ENCODE measurements at regions not wholly inside any gene's neighbourhood (a gene's known extent, or its start where the extent isn't known, plus 50 kb on each side); places are given as distances from the start of the nearest gene placed in this dataset.

DNA sequence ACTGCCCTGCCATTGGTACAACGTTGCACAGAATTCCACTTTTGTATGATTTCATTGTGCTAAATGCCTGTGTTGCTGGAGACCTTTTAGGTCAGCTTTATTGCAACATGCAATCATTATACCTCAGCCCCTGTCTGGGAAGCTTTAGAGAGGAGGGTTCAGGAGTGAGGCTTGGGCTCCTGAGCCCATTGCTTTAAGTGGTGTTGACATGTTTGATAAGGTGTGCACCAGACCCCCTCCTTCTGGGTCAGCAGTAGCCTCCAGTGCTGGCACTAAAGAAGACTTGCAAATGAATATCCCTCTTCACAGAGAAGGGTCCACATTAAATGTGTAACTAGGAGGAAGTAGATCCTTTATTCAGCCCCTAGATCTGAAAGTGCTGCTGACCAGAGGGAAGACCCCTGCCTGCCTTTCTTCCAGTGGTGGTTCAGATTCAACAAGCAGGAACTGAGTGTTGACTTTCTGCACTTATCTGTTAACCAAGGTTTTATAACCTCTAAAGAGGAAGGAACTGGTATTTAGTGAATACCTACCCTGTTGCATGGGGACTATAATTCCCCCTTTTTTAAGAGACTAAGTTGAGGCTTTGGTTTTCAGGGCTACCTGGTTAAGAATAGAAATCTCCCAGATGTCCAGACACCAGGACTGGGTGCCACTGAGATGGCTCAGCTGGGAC, 369.4 kb upstream of the IGFBP3 start (continued):
- TF ChIP-seq, protein P1, sequence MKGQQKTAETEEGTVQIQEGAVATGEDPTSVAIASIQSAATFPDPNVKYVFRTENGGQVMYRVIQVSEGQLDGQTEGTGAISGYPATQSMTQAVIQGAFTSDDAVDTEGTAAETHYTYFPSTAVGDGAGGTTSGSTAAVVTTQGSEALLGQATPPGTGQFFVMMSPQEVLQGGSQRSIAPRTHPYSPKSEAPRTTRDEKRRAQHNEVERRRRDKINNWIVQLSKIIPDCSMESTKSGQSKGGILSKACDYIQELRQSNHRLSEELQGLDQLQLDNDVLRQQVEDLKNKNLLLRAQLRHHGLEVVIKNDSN (CRISPR knock-in tag; IDR thresholded peaks at IDR 0.05), result no peak
- TF ChIP-seq ZBTB21 (CRISPR knock-in tag; IDR thresholded peaks at IDR 0.05; ENCODE audit: borderline replicate concordance), result no peak
- TF ChIP-seq, protein P2, sequence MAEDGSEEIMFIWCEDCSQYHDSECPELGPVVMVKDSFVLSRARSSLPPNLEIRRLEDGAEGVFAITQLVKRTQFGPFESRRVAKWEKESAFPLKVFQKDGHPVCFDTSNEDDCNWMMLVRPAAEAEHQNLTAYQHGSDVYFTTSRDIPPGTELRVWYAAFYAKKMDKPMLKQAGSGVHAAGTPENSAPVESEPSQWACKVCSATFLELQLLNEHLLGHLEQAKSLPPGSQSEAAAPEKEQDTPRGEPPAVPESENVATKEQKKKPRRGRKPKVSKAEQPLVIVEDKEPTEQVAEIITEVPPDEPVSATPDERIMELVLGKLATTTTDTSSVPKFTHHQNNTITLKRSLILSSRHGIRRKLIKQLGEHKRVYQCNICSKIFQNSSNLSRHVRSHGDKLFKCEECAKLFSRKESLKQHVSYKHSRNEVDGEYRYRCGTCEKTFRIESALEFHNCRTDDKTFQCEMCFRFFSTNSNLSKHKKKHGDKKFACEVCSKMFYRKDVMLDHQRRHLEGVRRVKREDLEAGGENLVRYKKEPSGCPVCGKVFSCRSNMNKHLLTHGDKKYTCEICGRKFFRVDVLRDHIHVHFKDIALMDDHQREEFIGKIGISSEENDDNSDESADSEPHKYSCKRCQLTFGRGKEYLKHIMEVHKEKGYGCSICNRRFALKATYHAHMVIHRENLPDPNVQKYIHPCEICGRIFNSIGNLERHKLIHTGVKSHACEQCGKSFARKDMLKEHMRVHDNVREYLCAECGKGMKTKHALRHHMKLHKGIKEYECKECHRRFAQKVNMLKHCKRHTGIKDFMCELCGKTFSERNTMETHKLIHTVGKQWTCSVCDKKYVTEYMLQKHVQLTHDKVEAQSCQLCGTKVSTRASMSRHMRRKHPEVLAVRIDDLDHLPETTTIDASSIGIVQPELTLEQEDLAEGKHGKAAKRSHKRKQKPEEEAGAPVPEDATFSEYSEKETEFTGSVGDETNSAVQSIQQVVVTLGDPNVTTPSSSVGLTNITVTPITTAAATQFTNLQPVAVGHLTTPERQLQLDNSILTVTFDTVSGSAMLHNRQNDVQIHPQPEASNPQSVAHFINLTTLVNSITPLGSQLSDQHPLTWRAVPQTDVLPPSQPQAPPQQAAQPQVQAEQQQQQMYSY (CRISPR knock-in tag; IDR thresholded peaks at IDR 0.05), result no peak

DNA sequence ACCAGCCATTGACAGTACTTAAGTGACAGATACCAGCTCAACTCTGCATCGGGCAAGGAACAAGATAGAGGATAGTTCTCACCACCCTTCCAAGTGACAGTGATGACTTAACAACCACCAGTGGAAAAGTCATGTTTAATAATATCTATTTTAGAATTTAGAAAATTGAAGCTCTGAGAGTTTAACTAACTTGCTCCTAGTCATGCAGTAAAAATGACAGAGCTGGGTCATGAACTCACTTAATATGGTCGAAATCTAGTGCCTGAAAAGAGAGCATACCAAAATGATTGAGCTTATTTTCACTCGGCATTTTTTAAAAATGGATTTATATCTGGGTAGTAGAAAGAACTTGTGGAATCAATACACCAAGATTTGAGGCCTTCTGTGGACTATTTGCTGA, 367.8 kb upstream of the IGFBP3 start:
- Mint-ChIP-seq H3K9me3 (no peaks in the 10 kb centered on the region), H3K27ac (no peak overlapping the region), H3K27me3 (ENCODE audit: low read depth) (no peaks in the 10 kb centered on the region), H3K4me3 (no peak overlapping the region), H3K4me1 (peaks cover 10% of the 10 kb centered on the region), H3K36me3 (no peaks in the 10 kb centered on the region)
- ATAC-seq (no peak), DNase-seq (ENCODE audit: low spot score) (no peak)
- POLR2A ChIA-PET, result no interaction called here
- TF ChIP-seq, protein P3, sequence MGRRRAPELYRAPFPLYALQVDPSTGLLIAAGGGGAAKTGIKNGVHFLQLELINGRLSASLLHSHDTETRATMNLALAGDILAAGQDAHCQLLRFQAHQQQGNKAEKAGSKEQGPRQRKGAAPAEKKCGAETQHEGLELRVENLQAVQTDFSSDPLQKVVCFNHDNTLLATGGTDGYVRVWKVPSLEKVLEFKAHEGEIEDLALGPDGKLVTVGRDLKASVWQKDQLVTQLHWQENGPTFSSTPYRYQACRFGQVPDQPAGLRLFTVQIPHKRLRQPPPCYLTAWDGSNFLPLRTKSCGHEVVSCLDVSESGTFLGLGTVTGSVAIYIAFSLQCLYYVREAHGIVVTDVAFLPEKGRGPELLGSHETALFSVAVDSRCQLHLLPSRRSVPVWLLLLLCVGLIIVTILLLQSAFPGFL (CRISPR knock-in tag; IDR thresholded peaks at IDR 0.05; ENCODE audit: borderline replicate concordance), result no peak
- CTCF ChIA-PET, result no interaction called here

DNA sequence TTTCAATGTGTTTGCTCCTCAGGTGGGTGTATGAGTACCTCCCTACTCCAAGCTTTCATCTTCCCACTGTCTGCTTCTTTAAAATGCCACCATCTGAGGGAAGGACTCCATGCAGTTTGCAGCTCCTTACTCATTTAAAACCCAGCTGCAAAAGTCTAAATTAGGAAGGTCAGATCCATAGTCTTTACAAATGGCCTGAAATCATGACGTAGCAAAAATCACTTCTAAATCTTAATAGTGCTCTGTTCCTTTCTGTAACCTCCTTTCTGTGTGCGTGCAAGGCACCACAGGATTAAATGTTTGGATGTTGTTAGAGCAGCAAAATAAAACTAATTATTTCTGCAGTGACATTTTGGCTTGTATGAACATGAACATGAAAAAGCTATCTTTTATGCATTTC, 366.9 kb upstream of the IGFBP3 start:
- no peak overlapping the region for H3K27ac Mint-ChIP-seq
- CTCF ChIA-PET, result no interaction called here
- POLR2A ChIA-PET, result no interaction called here

GRCh38 chr7:46286957-46287356, 365.9 kb upstream of the IGFBP3 start:
- CTCF ChIA-PET, result no interaction called here
- no peak for ATAC-seq
- Mint-ChIP-seq H3K27me3 (ENCODE audit: low read depth) (no peaks in the 10 kb centered on the region), H3K27ac (no peak overlapping the region), H3K4me3 (no peak overlapping the region), H3K36me3 (no peaks in the 10 kb centered on the region), H3K9me3 (no peaks in the 10 kb centered on the region), H3K4me1 (peaks cover 26% of the 10 kb centered on the region)
- POLR2A ChIA-PET, result no interaction called here
- DNase-seq (ENCODE audit: low spot score), result no peak
- no peak for TF ChIP-seq SP1 (CRISPR knock-in tag; conservative IDR thresholded peaks at IDR 0.05)
- TF ChIP-seq, protein P4, sequence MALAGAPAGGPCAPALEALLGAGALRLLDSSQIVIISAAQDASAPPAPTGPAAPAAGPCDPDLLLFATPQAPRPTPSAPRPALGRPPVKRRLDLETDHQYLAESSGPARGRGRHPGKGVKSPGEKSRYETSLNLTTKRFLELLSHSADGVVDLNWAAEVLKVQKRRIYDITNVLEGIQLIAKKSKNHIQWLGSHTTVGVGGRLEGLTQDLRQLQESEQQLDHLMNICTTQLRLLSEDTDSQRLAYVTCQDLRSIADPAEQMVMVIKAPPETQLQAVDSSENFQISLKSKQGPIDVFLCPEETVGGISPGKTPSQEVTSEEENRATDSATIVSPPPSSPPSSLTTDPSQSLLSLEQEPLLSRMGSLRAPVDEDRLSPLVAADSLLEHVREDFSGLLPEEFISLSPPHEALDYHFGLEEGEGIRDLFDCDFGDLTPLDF (CRISPR knock-in tag; IDR thresholded peaks at IDR 0.05), result no peak
- TF ChIP-seq IRF2 (CRISPR knock-in tag; IDR thresholded peaks at IDR 0.05; ENCODE audit: borderline replicate concordance, low read depth), result no peak
- TF ChIP-seq NFATC4 (CRISPR knock-in tag; IDR thresholded peaks at IDR 0.05), result no peak
- no peak for TF ChIP-seq ZNF671 (CRISPR knock-in tag; IDR thresholded peaks at IDR 0.05)
- TF ChIP-seq FOXJ3 (CRISPR knock-in tag; IDR thresholded peaks at IDR 0.05; ENCODE audit: borderline replicate concordance), result no peak
- no peak for TF ChIP-seq ZNF263 (CRISPR knock-in tag; IDR thresholded peaks at IDR 0.05; ENCODE audit: low read depth)
- TF ChIP-seq ZNF281 (CRISPR knock-in tag; IDR thresholded peaks at IDR 0.05), result no peak
- no peak for TF ChIP-seq MXD4 (CRISPR knock-in tag; IDR thresholded peaks at IDR 0.05; ENCODE audit: borderline replicate concordance)

More for the DNA sequence above, 366.9 kb upstream of the IGFBP3 start:
- Mint-ChIP-seq H3K9me3 (no peaks in the 10 kb centered on the region), H3K4me3 (no peak overlapping the region), H3K36me3 (no peaks in the 10 kb centered on the region), H3K27me3 (ENCODE audit: low read depth) (no peaks in the 10 kb centered on the region), H3K4me1 (peaks cover 19% of the 10 kb centered on the region)
- DNase-seq (ENCODE audit: low spot score) (no peak), ATAC-seq (no peak)
- TF ChIP-seq EMX1 (CRISPR knock-in tag; IDR thresholded peaks at IDR 0.05) (no peak), TEAD1 (CRISPR knock-in tag; IDR thresholded peaks at IDR 0.05) (no peak), IRF2 (CRISPR knock-in tag; IDR thresholded peaks at IDR 0.05; ENCODE audit: borderline replicate concordance, low read depth) (no peak), HMGXB4 (CRISPR knock-in tag; IDR thresholded peaks at IDR 0.05) (no peak), JUN (CRISPR knock-in tag; IDR thresholded peaks at IDR 0.05) (no peak)
- TF ChIP-seq, protein P5, sequence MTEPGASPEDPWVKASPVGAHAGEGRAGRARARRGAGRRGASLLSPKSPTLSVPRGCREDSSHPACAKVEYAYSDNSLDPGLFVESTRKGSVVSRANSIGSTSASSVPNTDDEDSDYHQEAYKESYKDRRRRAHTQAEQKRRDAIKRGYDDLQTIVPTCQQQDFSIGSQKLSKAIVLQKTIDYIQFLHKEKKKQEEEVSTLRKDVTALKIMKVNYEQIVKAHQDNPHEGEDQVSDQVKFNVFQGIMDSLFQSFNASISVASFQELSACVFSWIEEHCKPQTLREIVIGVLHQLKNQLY (CRISPR knock-in tag; IDR thresholded peaks at IDR 0.05), result no peak
